BLaER1 (cell line): ENCODE measurements at regions not wholly inside any gene's neighbourhood (a gene's known extent, or its start where the extent isn't known, plus 50 kb on each side); places are given as distances from the start of the nearest gene placed in this dataset.

Experiments
- H3K27ac ChIP-seq: shearing (Covaris generic); formaldehyde crosslinking; 2 replicates; pipeline ENCODE4 v1.8.1; 2022
- H3K27me3 ChIP-seq: shearing (Covaris generic); formaldehyde crosslinking; 2 replicates; pipeline ENCODE4 v1.8.1; 2022
- H3K36me3 ChIP-seq: shearing (Covaris generic); formaldehyde crosslinking; 2 replicates; pipeline ENCODE4 v1.8.1; 2022
- H3K4me1 ChIP-seq: shearing (Covaris generic); formaldehyde crosslinking; 2 replicates; pipeline ENCODE4 v1.8.1; 2022
- H3K4me2 ChIP-seq: shearing (Covaris generic); formaldehyde crosslinking; 2 replicates; pipeline ENCODE4 v1.8.1; 2022
- H3K4me3 ChIP-seq: shearing (Covaris generic); formaldehyde crosslinking; 2 replicates; pipeline ENCODE4 v1.8.1; 2022
- H3K9ac ChIP-seq: shearing (Covaris generic); formaldehyde crosslinking; 2 replicates; pipeline ENCODE4 v1.8.1; 2022
- H3K9me3 ChIP-seq: shearing (Covaris generic); formaldehyde crosslinking; 2 replicates; pipeline ENCODE4 v1.8.1; 2022
- H4K20me1 ChIP-seq: shearing (Covaris generic); formaldehyde crosslinking; 2 replicates; pipeline ENCODE4 v1.8.1; 2022
- Cebpa-rat ChIP-seq: shearing (Covaris generic); IDR thresholded peaks from 2 replicates; pipeline ENCODE4 v1.8.1; 2022

GRCh38 chr5:23372177-23372576 is 135.2 kb upstream of the PRDM9 start:
- no peak overlapping the region for H3K9ac ChIP-seq
- no peak overlapping the region for H3K4me2 ChIP-seq
- H3K9me3 ChIP-seq, result no peaks in the 10 kb centered on the region
- H3K27me3 ChIP-seq, result no peaks in the 10 kb centered on the region
- no peak overlapping the region for H3K27ac ChIP-seq
- TF ChIP-seq Cebpa-rat, result no peak
- no peaks in the 10 kb centered on the region for H4K20me1 ChIP-seq
- no peaks in the 10 kb centered on the region for H3K4me1 ChIP-seq
- no peaks in the 10 kb centered on the region for H3K36me3 ChIP-seq
- no peak overlapping the region for H3K4me3 ChIP-seq

DNA sequence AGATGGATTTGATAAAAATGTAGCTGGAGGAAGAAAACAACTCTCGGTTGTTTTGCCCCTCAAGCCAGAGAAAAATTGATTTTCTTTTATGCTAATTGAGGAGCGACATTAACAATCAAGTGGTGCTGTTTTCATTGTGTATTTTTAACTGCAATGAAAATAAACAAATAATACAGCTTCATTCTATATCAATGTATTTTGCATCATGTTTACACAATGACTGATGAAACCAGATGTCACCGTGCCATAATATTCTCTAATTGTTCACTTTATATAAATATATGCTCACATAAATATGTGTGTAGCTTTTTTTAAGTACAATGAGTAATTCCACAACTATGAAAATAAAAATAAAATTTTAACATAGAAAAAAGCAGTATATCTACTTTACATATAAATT is 139.0 kb upstream of the PRDM9 start:
- Histone ChIP-seq H4K20me1 (no peaks in the 10 kb centered on the region), H3K36me3 (no peaks in the 10 kb centered on the region), H3K9me3 (no peaks in the 10 kb centered on the region), H3K27me3 (no peaks in the 10 kb centered on the region), H3K4me1 (no peaks in the 10 kb centered on the region), H3K4me3 (no peak overlapping the region), H3K27ac (no peak overlapping the region), H3K4me2 (no peak overlapping the region), H3K9ac (no peak overlapping the region)
- TF ChIP-seq Cebpa-rat, result no peak

DNA sequence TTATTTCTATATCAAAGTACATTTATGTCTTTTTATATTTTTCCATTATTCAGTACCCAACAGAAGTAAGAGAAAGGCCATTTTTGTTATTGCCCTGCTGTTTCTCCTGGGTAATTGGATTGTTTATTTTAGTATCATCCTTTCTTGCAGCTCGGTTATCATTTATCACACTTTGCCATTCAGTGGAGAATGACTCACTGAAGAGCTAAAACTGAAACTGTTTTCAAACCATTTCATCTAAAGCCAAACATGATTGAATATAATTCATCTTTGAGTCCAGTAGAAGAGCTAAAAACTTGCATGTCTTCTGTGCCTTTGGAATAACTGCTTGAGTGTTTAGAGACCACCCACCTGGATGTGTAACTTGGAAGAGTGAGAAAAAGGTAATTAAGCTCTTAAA is 139.5 kb upstream of the PRDM9 start:
- Histone ChIP-seq H3K27me3 (no peaks in the 10 kb centered on the region), H3K9me3 (peaks cover 2% of the 10 kb centered on the region; the same call in 1 of the 2 replicates), H3K4me2 (no peak overlapping the region), H3K4me3 (no peak overlapping the region), H3K36me3 (no peaks in the 10 kb centered on the region), H3K27ac (no peak overlapping the region), H3K9ac (no peak overlapping the region), H4K20me1 (no peaks in the 10 kb centered on the region), H3K4me1 (no peaks in the 10 kb centered on the region)
- no peak for TF ChIP-seq Cebpa-rat

GRCh38 chr5:23353286-23353685 is 154.1 kb upstream of the PRDM9 start:
- no peaks in the 10 kb centered on the region for H4K20me1 ChIP-seq
- no peaks in the 10 kb centered on the region for H3K9me3 ChIP-seq
- no peaks in the 10 kb centered on the region for H3K36me3 ChIP-seq
- no peak overlapping the region for H3K27ac ChIP-seq
- peaks cover 8% of the 10 kb centered on the region; the same call in 1 of the 2 replicates for H3K4me1 ChIP-seq
- H3K9ac ChIP-seq, result no peak overlapping the region
- no peak for TF ChIP-seq Cebpa-rat
- no peak overlapping the region for H3K4me2 ChIP-seq
- H3K4me3 ChIP-seq, result no peak overlapping the region
- no peaks in the 10 kb centered on the region for H3K27me3 ChIP-seq

- Histone ChIP-seq H3K4me1 (peaks cover 8% of the 10 kb centered on the region; the same call in 1 of the 2 replicates), H3K36me3 (no peaks in the 10 kb centered on the region), H3K9ac (no peak overlapping the region), H3K27me3 (no peaks in the 10 kb centered on the region), H3K4me3 (no peak overlapping the region), H3K9me3 (no peaks in the 10 kb centered on the region), H4K20me1 (no peaks in the 10 kb centered on the region), H3K27ac (no peak overlapping the region), H3K4me2 (no peak overlapping the region)
- TF ChIP-seq Cebpa-rat, result no peak
These were observed 155.0 kb upstream of the PRDM9 start for GRCh38 chr5:23352446-23352845.

DNA sequence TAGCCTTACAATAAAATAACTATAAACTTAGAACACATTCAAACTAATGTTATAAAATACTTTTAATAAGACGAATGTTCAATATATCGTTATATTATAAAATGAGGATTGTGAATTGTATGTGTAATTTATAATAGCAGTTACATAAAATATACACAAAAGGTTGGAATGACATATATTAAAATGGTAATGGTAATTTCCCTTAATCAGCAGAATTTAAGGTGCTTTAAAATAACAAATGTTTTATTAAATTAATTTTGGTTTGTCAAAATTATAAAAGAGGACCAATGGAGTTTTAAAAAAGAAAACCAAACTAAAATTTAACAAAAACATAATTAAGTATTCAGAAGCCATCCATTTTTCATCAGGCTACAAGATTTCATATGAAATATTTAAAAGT is 164.3 kb upstream of the PRDM9 start:
- H3K27ac ChIP-seq, result no peak overlapping the region
- H4K20me1 ChIP-seq, result no peaks in the 10 kb centered on the region
- H3K4me1 ChIP-seq, result no peaks in the 10 kb centered on the region
- H3K9me3 ChIP-seq, result no peaks in the 10 kb centered on the region
- H3K4me3 ChIP-seq, result no peak overlapping the region
- no peaks in the 10 kb centered on the region for H3K36me3 ChIP-seq
- H3K9ac ChIP-seq, result no peak overlapping the region
- no peak overlapping the region for H3K4me2 ChIP-seq
- no peaks in the 10 kb centered on the region for H3K27me3 ChIP-seq
- no peak for TF ChIP-seq Cebpa-rat

GRCh38 chr5:23332650-23333251 is 174.7 kb upstream of the PRDM9 start:
- no peaks in the 10 kb centered on the region for H3K4me1 ChIP-seq
- no peaks in the 10 kb centered on the region for H3K9me3 ChIP-seq
- no peaks in the 10 kb centered on the region for H3K36me3 ChIP-seq
- H3K4me3 ChIP-seq, result no peak overlapping the region
- no peak overlapping the region for H3K27ac ChIP-seq
- TF ChIP-seq Cebpa-rat, result no peak
- no peak overlapping the region for H3K9ac ChIP-seq
- H3K27me3 ChIP-seq, result no peaks in the 10 kb centered on the region
- H3K4me2 ChIP-seq, result no peak overlapping the region
- H4K20me1 ChIP-seq, result no peaks in the 10 kb centered on the region

GRCh38 chr5:23330726-23331125 is 176.7 kb upstream of the PRDM9 start:
- no peak overlapping the region for H3K4me2 ChIP-seq
- no peaks in the 10 kb centered on the region for H3K27me3 ChIP-seq
- H3K4me1 ChIP-seq, result no peaks in the 10 kb centered on the region
- no peaks in the 10 kb centered on the region for H3K9me3 ChIP-seq
- no peak for TF ChIP-seq Cebpa-rat
- H4K20me1 ChIP-seq, result no peaks in the 10 kb centered on the region
- H3K36me3 ChIP-seq, result no peaks in the 10 kb centered on the region
- no peak overlapping the region for H3K4me3 ChIP-seq
- no peak overlapping the region for H3K9ac ChIP-seq
- H3K27ac ChIP-seq, result no peak overlapping the region

DNA sequence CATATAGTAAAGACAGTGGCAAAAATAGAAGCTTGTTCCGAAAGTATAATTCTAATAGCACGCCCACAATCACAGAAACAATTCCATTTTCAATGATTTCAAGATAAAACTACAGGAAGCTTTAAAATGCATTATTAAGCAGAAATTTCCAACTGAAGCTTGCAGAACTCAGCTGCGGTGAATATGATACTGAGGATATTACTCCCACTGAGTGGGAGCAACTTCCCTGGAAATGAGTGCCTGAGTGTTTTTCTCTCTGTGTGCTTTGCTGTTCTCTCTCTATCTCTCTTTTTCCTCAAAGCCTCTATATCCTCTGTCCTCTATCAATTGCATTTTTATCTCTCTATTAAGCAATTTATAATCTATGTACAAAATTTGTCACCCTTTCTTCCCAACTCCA is 187.5 kb upstream of the PRDM9 start:
- Histone ChIP-seq H3K9me3 (no peaks in the 10 kb centered on the region), H4K20me1 (no peaks in the 10 kb centered on the region), H3K9ac (no peak overlapping the region), H3K27me3 (no peaks in the 10 kb centered on the region), H3K4me2 (no peak overlapping the region), H3K4me3 (no peak overlapping the region), H3K36me3 (no peaks in the 10 kb centered on the region), H3K27ac (no peak overlapping the region), H3K4me1 (no peaks in the 10 kb centered on the region)
- TF ChIP-seq Cebpa-rat, result no peak

DNA sequence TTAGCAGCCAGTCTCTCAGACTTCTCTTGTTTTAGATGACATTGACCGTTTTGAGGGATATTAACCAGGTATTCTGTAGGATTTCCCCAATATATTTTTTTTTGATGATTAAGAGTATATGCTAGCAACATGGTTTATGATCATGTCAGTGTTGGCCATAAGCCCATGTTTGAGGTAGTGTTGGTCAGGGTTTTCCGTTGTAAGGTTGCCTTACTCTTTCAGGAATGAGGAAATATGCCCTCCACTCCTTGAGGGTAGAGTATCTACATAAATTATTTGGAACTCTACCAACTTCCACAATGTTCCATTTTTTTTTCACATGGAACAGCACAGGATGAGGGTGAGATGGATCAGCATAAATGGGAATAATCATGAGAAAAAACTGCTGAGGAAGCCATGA is 188.4 kb upstream of the PRDM9 start:
- no peaks in the 10 kb centered on the region for H4K20me1 ChIP-seq
- no peak overlapping the region for H3K27ac ChIP-seq
- no peaks in the 10 kb centered on the region for H3K27me3 ChIP-seq
- no peaks in the 10 kb centered on the region for H3K4me1 ChIP-seq
- H3K9me3 ChIP-seq, result no peaks in the 10 kb centered on the region
- H3K9ac ChIP-seq, result no peak overlapping the region
- H3K4me2 ChIP-seq, result no peak overlapping the region
- no peaks in the 10 kb centered on the region for H3K36me3 ChIP-seq
- no peak overlapping the region for H3K4me3 ChIP-seq
- TF ChIP-seq Cebpa-rat, result no peak

DNA sequence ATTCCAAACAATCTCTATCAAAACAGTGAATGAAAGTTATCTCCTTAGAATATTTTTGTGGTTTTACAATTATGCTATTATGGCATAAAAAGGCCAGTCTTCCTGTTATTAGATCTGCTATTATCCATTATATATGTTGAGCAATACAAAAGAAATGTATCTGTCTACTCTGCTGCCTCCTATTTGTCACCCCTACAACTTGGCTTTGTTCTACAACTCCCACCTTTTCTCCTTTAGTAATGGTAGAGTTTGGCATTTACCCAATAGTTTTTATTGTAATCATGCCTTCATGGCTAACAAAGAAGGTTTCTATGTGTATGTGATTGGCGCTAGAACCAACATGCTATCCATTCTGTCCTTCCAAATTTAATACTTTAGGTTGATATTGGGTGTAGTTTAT is 189.2 kb upstream of the PRDM9 start:
- H3K27ac ChIP-seq, result no peak overlapping the region
- no peak overlapping the region for H3K4me2 ChIP-seq
- TF ChIP-seq Cebpa-rat, result no peak
- H3K27me3 ChIP-seq, result no peaks in the 10 kb centered on the region
- no peak overlapping the region for H3K9ac ChIP-seq
- H3K4me3 ChIP-seq, result no peak overlapping the region
- H3K9me3 ChIP-seq, result no peaks in the 10 kb centered on the region
- no peaks in the 10 kb centered on the region for H3K36me3 ChIP-seq
- H3K4me1 ChIP-seq, result no peaks in the 10 kb centered on the region
- H4K20me1 ChIP-seq, result no peaks in the 10 kb centered on the region
